ENCODE measurements at regions not wholly inside any gene's neighbourhood (a gene's known extent, or its start where the extent isn't known, plus 50 kb on each side); places are given as distances from the start of the nearest gene placed in this dataset.

- no peak for DNase-seq
Measured at GRCh38 chr5:20524991-20525529, 537.1 kb upstream of the CDH18 start.

- DNase-seq: no peak
Measured at GRCh38 chr5:20522905-20523482, 535.0 kb upstream of the CDH18 start.

- no peak for DNase-seq
Measured at GRCh38 chr5:20515606-20516005, 527.6 kb upstream of the CDH18 start.

DNA sequence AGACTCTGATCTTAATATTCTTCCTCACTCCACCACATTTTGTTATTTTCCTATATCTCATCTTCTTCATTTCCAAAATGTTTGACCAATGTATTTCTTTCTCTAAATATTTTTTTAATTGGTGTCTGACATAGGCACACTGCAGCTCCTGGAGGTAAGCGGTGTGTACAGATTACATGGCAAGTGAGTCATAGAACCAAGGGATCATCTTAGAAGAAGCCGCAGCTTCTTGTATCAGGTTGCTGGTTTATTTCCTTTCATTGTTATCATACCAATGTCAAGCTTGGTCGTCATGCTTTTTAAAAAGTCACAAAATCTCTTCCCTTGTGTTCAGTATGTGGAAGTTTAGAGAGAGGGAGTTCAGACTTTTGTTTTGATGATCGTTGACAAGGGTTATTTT is 526.1 kb upstream of the CDH18 start:
- no peak for DNase-seq

GRCh38 chr5:20500546-20500945 is 512.5 kb upstream of the CDH18 start:
- DNase-seq: no peak

- no peak for DNase-seq
Measured at GRCh38 chr5:20498926-20499325, 510.9 kb upstream of the CDH18 start.

- no peak for DNase-seq
Measured at GRCh38 chr5:20498102-20498501, 510.1 kb upstream of the CDH18 start.

DNA sequence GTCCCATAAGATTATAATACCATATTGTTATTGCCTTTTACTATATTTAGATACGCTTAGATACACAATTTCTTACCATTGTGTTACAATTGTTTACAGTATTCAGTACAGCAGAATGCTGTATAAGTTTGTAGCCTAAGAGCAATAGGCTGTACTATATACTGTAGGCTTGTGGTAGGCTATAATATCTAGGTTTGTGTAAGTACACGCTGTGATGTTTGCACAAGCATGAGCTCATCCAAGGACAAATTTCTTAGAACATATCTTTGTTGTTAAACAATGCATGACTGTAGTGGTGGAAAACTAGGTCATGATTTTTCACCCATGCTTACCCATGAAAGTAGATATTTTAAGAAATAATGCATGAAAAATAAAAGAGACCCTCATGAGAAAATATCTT is 509.4 kb upstream of the CDH18 start:
- no peak for DNase-seq

GRCh38 chr5:20494706-20495105 is 506.7 kb upstream of the CDH18 start:
- DNase-seq: no peak

GRCh38 chr5:20486826-20487225 is 498.8 kb upstream of the CDH18 start:
- DNase-seq: no peak

DNA sequence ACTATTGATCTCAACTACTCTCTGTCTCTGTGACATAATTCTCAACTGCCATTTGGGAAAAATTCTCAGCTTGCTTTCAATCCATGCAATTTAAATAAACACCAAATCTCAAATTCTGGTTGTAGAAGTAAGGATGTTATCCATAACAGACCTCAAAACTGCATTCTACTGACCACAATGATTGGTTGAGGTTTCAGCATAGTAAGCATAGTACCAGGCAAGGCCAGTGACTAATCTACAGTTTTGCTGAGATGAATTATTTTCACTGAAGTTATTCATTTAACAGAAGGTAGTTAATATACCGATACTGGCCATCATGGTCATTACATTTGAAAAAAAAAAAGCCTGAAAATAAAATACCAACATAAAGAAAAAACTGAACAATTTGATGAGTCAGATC is 488.0 kb upstream of the CDH18 start:
- no peak for DNase-seq

DNA sequence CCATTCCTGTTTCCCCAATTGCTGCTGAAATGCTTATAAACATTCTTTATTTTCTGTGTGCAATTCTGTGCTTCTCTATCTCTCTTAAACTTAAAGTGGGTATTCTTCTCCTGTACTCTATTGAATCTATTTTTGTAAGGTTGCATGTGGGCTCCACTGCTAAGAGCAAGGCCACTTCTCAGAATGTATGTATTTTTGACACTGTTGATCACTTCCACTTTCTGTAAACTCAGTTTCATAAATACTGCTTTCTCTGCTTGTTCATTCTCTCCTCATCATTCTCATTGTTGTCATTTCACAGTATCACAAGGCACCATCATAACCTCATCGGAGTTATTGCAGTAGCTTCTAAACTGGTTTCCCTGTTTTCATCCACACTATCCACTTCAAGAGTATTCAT is 483.0 kb upstream of the CDH18 start:
- DNase-seq: no peak

DNA sequence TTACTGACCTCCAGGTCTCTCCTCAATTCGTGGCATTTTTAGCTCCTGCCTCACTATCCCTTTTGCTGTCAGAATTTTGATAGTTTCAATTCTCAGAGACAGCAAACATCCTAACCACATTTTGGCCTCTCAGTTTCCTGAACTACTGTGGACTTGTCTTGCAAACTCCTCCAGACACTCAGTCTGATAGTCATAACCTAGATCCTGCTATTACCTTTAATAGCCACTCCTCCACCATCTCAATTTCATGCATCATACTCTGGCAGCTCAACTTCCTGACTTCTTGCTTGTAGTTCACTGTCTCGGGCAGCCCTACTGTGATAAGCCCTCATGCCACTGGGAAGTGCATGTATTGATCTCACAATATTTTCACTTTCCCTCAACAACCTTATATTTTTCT is 481.8 kb upstream of the CDH18 start:
- no peak for DNase-seq

DNA sequence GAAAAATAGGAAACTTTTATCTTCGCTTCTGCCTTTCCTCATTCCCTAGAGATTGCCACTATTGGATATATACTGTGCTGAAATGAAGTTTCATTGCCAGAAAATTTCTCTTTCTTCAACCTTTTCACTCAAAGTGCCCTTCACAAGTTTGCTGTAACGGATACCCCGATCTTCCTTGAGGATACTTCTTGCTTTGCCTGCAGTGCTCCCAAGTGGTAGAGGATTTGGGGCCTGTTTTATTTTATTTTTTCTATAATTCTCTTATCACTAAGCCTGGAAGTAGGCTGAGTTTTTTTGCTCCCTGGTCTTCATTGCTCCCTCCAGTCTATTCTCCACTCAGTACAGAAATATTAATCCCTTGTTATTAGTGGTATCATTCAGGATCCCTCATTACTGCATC is 481.4 kb upstream of the CDH18 start:
- no peak for DNase-seq

GRCh38 chr5:20466512-20466911 is 478.5 kb upstream of the CDH18 start:
- DNase-seq: no peak

GRCh38 chr5:20463206-20463605 is 475.2 kb upstream of the CDH18 start:
- DNase-seq: no peak

DNA sequence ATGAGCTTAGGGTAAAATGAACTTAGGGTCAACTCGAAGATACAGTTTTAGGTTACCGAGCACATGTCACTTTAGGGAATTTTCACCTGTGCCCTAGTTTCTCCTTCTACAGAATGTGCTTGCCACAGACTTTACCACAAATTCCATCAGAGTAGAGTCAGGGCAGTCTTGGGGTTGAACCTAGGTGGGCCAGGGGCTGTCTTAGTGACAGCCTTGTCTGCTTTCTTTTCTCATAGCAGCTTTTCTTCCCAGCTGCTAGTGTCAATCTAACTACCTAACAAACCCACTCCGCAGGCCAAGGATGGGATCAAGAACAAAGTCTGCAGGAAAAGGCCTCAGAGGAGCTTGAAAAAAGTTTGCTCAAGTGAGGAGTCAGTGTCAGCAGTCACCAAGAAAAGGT is 458.1 kb upstream of the CDH18 start:
- DNase-seq: no peak

DNA sequence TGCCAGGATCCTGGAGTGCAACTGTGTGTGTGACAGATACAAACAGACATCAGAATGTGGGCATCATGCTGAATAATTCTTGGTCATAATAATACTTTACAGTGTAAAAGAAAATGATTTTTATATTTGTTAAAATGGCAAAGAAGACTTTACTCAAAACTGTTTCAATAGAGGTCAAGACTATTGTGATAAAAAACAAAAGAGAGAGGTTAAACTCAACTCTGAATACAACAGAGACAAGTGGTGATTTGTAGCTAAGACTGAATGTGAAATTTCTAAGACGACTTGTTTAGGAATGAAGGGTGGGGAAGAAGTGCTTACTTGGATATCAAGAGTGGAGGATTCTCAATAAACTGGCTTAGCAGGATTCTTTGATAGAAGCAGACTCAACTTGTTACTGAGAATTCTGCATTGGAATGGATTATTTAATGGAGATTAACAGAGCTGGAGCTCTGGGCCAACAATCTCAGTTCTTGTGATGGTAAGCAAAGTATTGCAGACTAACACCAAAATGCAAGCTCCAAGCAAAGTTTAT is 457.4 kb upstream of the CDH18 start:
- DNase-seq: no peak

- no peak for DNase-seq
Measured at GRCh38 chr5:20434786-20435185, 446.8 kb upstream of the CDH18 start.

DNA sequence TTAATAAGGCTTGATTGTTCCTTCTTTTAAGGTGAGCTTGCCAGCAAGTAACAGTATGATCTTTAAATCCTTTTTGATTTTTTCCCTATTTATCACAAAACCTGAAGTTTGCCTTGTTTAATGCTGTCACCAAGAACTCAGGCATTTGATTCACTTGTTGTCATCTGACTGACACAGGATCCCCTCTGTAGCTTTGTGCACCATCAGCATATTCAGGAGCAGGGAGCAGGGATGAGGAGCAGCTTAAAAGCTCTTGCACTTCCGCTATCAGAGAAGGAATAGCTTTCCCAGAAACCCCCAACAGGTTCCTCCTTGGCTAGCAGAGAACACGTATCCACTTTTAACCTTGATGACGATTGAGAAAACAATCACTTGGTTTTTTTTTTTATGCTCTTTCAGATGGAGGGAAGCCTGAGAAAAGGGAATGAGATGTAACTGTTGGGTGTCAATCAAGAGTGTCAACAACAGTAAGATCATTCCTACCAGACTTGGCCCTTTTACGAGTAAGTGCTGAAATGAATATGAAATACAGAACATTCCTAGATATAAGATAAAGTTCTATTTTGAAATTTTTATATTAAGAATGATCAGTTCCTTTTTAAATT is 433.1 kb upstream of the CDH18 start:
- DNase-seq: no peak
